ENCODE measurements at regions not wholly inside any gene's neighbourhood (a gene's known extent, or its start where the extent isn't known, plus 50 kb on each side); places are given as distances from the start of the nearest gene placed in this dataset.
"Not testable (repeated sequence)": the region's sequence is repeated elsewhere in the genome, so short reads cannot be mapped to it uniquely, and the experiment has no call there.

GRCh38 chr4:114041117-114041475 lies 61.6 kb upstream of the ARSJ start:
- no peak for TF ChIP-seq CTCF (IDR thresholded peaks at IDR 0.05; ENCODE audit: control extremely low read depth, extremely low read depth, low read depth, missing control alignments)
- POLR2A ChIA-PET, result no interaction called here
- CTCF ChIA-PET, result no interaction called here
- no peak for DNase-seq (ENCODE audit: extremely low spot score)

- no peak for TF ChIP-seq CTCF (IDR thresholded peaks at IDR 0.05; ENCODE audit: control extremely low read depth, extremely low read depth, low read depth, missing control alignments)
- no peak for DNase-seq (ENCODE audit: extremely low spot score)
- POLR2A ChIA-PET, result no interaction called here
- CTCF ChIA-PET, result no interaction called here
Observed at GRCh38 chr4:114043116-114043515, 63.7 kb upstream of the ARSJ start.

GRCh38 chr4:114044351-114044750 lies 64.9 kb upstream of the ARSJ start:
- POLR2A ChIA-PET; DNase-seq (ENCODE audit: extremely low spot score); CTCF ChIA-PET: not testable (repeated sequence)

- no peak for TF ChIP-seq CTCF (IDR thresholded peaks at IDR 0.05; ENCODE audit: control extremely low read depth, extremely low read depth, low read depth, missing control alignments)
- POLR2A ChIA-PET, result no interaction called here
- CTCF ChIA-PET, result no interaction called here
- DNase-seq (ENCODE audit: extremely low spot score), result no peak
Observed at GRCh38 chr4:114046331-114046730, 66.9 kb upstream of the ARSJ start.

GRCh38 chr4:114048154-114048553 lies 68.7 kb upstream of the ARSJ start:
- DNase-seq (ENCODE audit: extremely low spot score); POLR2A ChIA-PET; CTCF ChIA-PET: not testable (repeated sequence)

GRCh38 chr4:114052227-114052626 lies 72.8 kb upstream of the ARSJ start:
- CTCF ChIA-PET, result interaction anchor here (1.6 kb wide), 1 partner anchor 62 kb away, joined by 3 read pairs; no protein-coding TSS in a partner anchor
- POLR2A ChIA-PET, result no interaction called here
- TF ChIP-seq CTCF (IDR thresholded peaks at IDR 0.05; ENCODE audit: control extremely low read depth, extremely low read depth, low read depth, missing control alignments), result no peak
- DNase-seq (ENCODE audit: extremely low spot score), result no peak

- POLR2A ChIA-PET, result no interaction called here
- CTCF ChIA-PET, result interaction anchor here (1.3 kb wide), 1 partner anchor 15 kb away, joined by 3 read pairs; no protein-coding TSS in a partner anchor
- DNase-seq (ENCODE audit: extremely low spot score), result no peak
- TF ChIP-seq CTCF (IDR thresholded peaks at IDR 0.05; ENCODE audit: control extremely low read depth, extremely low read depth, low read depth, missing control alignments), result no peak
Observed at GRCh38 chr4:114056599-114056998, 77.2 kb upstream of the ARSJ start.

GRCh38 chr4:114057746-114058145 lies 78.3 kb upstream of the ARSJ start:
- no peak for TF ChIP-seq CTCF (IDR thresholded peaks at IDR 0.05; ENCODE audit: control extremely low read depth, extremely low read depth, low read depth, missing control alignments)
- ChIA-PET CTCF (no interaction called here), POLR2A (no interaction called here)
- no peak for DNase-seq (ENCODE audit: extremely low spot score)
